Upper lobe of right lung (tissue), 1 donor: ENCODE measurements at regions not wholly inside any gene's neighbourhood (a gene's known extent, or its start where the extent isn't known, plus 50 kb on each side); places are given as distances from the start of the nearest gene placed in this dataset.

Experiments used
- ATAC-seq: fragments of 200-7000 bp; cut with Tn5 transposase; one replicate; pipeline ENCODE4 v1.9.1; 2020; ENCODE audit warnings: mild to moderate bottlenecking, moderate library complexity
- DNase-seq: peaks from one replicate; pipeline ENCODE4 v3.0.0-alpha.2; 2020
- H3K27ac ChIP-seq: fragments of 200-600 bp; one replicate; pipeline ENCODE4 v1.8.0; 2022
- H3K27me3 ChIP-seq: fragments of 200-600 bp; one replicate; pipeline ENCODE4 v1.8.0; 2022; ENCODE audit warnings: mild to moderate bottlenecking
- H3K36me3 ChIP-seq: fragments of 200-600 bp; one replicate; pipeline ENCODE4 v1.8.0; 2022
- H3K4me1 ChIP-seq: fragments of 200-600 bp; one replicate; pipeline ENCODE4 v1.8.0; 2022
- H3K4me3 ChIP-seq: fragments of 200-600 bp; one replicate; pipeline ENCODE4 v1.8.0; 2022; ENCODE audit warnings: mild to moderate bottlenecking
- H3K9me3 ChIP-seq: fragments of 200-600 bp; one replicate; pipeline ENCODE4 v1.8.0; 2022
- CTCF ChIP-seq: fragments of 200-600 bp; IDR thresholded peaks from one replicate; pipeline ENCODE4 v1.8.0; 2022; ENCODE audit warnings: antibody characterized with exemption
- intact Hi-C: fragments of 100-400 bp; cut with DNase I; formaldehyde crosslinking; loops from one replicate; pipeline ENCODE4 v1.11.0; 2022
- donor health status: DM: no; HTN: yes; CAD: no; lungs with severe emphysema.

- Histone ChIP-seq H3K27me3 (no peaks in the 10 kb centered on the region), H3K27ac (no peak overlapping the region), H3K4me1 (no peaks in the 10 kb centered on the region), H3K36me3 (no peaks in the 10 kb centered on the region), H3K9me3 (no peaks in the 10 kb centered on the region), H3K4me3 (no peak overlapping the region)
- no peak for DNase-seq
- intact Hi-C loops: no loop called here
- TF ChIP-seq CTCF: no peak
- no peak for ATAC-seq
Observed at GRCh38 chr7:91632234-91632940, 248.1 kb downstream of the MTERF1 start.

- H3K27ac ChIP-seq: no peak overlapping the region
- intact Hi-C loops: no loop called here
- no peaks in the 10 kb centered on the region for H3K4me1 ChIP-seq
- no peak for ATAC-seq
- no peaks in the 10 kb centered on the region for H3K36me3 ChIP-seq
- no peaks in the 10 kb centered on the region for H3K9me3 ChIP-seq
- no peak for TF ChIP-seq CTCF
- DNase-seq: no peak
- H3K4me3 ChIP-seq: no peak overlapping the region
- H3K27me3 ChIP-seq: no peaks in the 10 kb centered on the region
Observed at GRCh38 chr7:91633013-91633441, 247.5 kb downstream of the MTERF1 start.

GRCh38 chr7:91634485-91635177 is 245.9 kb downstream of the MTERF1 start:
- intact Hi-C loops: no loop called here
- Histone ChIP-seq H3K27me3 (no peaks in the 10 kb centered on the region), H3K9me3 (no peaks in the 10 kb centered on the region), H3K27ac (no peak overlapping the region), H3K4me1 (no peaks in the 10 kb centered on the region), H3K4me3 (no peak overlapping the region), H3K36me3 (no peaks in the 10 kb centered on the region)
- TF ChIP-seq CTCF: no peak
- DNase-seq: no peak
- ATAC-seq: no peak

GRCh38 chr7:91636129-91636724 is 244.3 kb downstream of the MTERF1 start:
- H3K27me3 ChIP-seq: no peaks in the 10 kb centered on the region
- no peaks in the 10 kb centered on the region for H3K4me1 ChIP-seq
- no peaks in the 10 kb centered on the region for H3K9me3 ChIP-seq
- ATAC-seq (peak; percentile 54), DNase-seq (no peak)
- TF ChIP-seq CTCF: peak; percentile 52
- no peaks in the 10 kb centered on the region for H3K36me3 ChIP-seq
- H3K4me3 ChIP-seq: no peak overlapping the region
- H3K27ac ChIP-seq: no peak overlapping the region
- intact Hi-C loops: no loop called here

- Histone ChIP-seq H3K36me3 (no peaks in the 10 kb centered on the region), H3K27ac (no peak overlapping the region), H3K9me3 (no peaks in the 10 kb centered on the region), H3K27me3 (no peaks in the 10 kb centered on the region), H3K4me3 (no peak overlapping the region), H3K4me1 (no peaks in the 10 kb centered on the region)
- DNase-seq (no peak), ATAC-seq (no peak)
- TF ChIP-seq CTCF: no peak
- intact Hi-C loops: no loop called here
Observed at GRCh38 chr7:91636728-91637127, 243.8 kb downstream of the MTERF1 start.
